ENCODE measurements at regions not wholly inside any gene's neighbourhood (a gene's known extent, or its start where the extent isn't known, plus 50 kb on each side); places are given as distances from the start of the nearest gene placed in this dataset.

GRCh38 chr9:118961857-118962256 lies 407.4 kb downstream of the BRINP1 start:
- TF ChIP-seq, protein P1, sequence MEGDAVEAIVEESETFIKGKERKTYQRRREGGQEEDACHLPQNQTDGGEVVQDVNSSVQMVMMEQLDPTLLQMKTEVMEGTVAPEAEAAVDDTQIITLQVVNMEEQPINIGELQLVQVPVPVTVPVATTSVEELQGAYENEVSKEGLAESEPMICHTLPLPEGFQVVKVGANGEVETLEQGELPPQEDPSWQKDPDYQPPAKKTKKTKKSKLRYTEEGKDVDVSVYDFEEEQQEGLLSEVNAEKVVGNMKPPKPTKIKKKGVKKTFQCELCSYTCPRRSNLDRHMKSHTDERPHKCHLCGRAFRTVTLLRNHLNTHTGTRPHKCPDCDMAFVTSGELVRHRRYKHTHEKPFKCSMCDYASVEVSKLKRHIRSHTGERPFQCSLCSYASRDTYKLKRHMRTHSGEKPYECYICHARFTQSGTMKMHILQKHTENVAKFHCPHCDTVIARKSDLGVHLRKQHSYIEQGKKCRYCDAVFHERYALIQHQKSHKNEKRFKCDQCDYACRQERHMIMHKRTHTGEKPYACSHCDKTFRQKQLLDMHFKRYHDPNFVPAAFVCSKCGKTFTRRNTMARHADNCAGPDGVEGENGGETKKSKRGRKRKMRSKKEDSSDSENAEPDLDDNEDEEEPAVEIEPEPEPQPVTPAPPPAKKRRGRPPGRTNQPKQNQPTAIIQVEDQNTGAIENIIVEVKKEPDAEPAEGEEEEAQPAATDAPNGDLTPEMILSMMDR (conservative IDR thresholded peaks at IDR 0.05): no peak
- H3K9me3 Mint-ChIP-seq: no peaks in the 10 kb centered on the region
- no peak overlapping the region for H3K27ac Mint-ChIP-seq
- WGBS, 2 experiments (ENCODE audit: insufficient coverage in 1 of 2, insufficient read length in 1 of 2): 0 to 19% methylated on average over 1 of the region's 1 CpG
- DNase-seq: peak; percentile 54
- H3K4me1 Mint-ChIP-seq: peaks cover 4% of the 10 kb centered on the region
- Histone ChIP-seq H3K36me3 (ENCODE audit: control insufficient read depth, insufficient read depth, low read length) (no peaks in the 10 kb centered on the region), H3K27ac (ENCODE audit: low read depth, low read length) (no peak overlapping the region), H3K9ac (ENCODE audit: extremely low read depth, low read length, poor library complexity, severe bottlenecking) (no peak overlapping the region), H3K9me3 (ENCODE audit: control insufficient read depth, low read length) (no peaks in the 10 kb centered on the region), H3K4me1 (ENCODE audit: control insufficient read depth, insufficient read depth, low read length) (peaks cover 6% of the 10 kb centered on the region), H3K4me3 (ENCODE audit: low read length) (no peak overlapping the region), H3K27me3 (ENCODE audit: control insufficient read depth, insufficient read depth, low read length, poor library complexity, severe bottlenecking) (no peaks in the 10 kb centered on the region)
- no peaks in the 10 kb centered on the region for H3K27me3 Mint-ChIP-seq (ENCODE audit: insufficient read depth)
- no peaks in the 10 kb centered on the region for H3K36me3 Mint-ChIP-seq (ENCODE audit: low read depth)
- no peak overlapping the region for H3K4me3 Mint-ChIP-seq

DNA sequence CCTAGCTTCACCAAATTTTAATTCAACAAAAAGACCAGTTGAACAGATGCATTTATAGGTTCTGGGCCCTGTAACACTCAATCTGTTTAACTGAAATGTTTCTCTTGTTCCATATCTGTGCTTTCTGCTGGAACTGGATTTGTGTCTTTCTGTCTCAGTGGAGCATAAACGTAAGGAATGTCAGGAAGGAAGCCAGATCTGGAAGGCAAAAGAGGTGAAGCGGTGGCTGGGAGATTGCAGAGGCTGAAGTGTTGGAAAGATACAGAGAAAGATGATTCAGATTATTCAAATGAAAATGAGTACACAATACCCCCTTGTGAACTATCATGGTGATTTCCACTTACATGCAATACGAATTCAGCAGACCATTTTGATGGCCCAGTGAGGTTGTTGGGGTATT lies 406.8 kb downstream of the BRINP1 start:
- peaks cover 4% of the 10 kb centered on the region for H3K4me1 Mint-ChIP-seq
- no peaks in the 10 kb centered on the region for H3K9me3 Mint-ChIP-seq
- H3K36me3 Mint-ChIP-seq (ENCODE audit: low read depth): no peaks in the 10 kb centered on the region
- no peak overlapping the region for H3K4me3 Mint-ChIP-seq
- DNase-seq: no peak
- H3K9me3 ChIP-seq (ENCODE audit: control insufficient read depth, low read length): no peaks in the 10 kb centered on the region
- TF ChIP-seq, protein P1 (conservative IDR thresholded peaks at IDR 0.05): no peak
- H3K4me3 ChIP-seq (ENCODE audit: low read length): no peak overlapping the region
- peaks cover 6% of the 10 kb centered on the region for H3K4me1 ChIP-seq (ENCODE audit: control insufficient read depth, insufficient read depth, low read length)
- no peaks in the 10 kb centered on the region for H3K36me3 ChIP-seq (ENCODE audit: control insufficient read depth, insufficient read depth, low read length)
- no peak overlapping the region for H3K9ac ChIP-seq (ENCODE audit: extremely low read depth, low read length, poor library complexity, severe bottlenecking)
- no peaks in the 10 kb centered on the region for H3K27me3 Mint-ChIP-seq (ENCODE audit: insufficient read depth)
- no peak overlapping the region for H3K27ac ChIP-seq (ENCODE audit: low read depth, low read length)
- 94% methylated on average over 3 of the region's 3 CpGs; no CpG with 5 or more reads in 1 of the 2 experiments for WGBS, 2 experiments (ENCODE audit: insufficient coverage in 1 of 2, insufficient read length in 1 of 2)
- H3K27me3 ChIP-seq (ENCODE audit: control insufficient read depth, insufficient read depth, low read length, poor library complexity, severe bottlenecking): no peaks in the 10 kb centered on the region
- peak overlapping the region; percentile 4 for H3K27ac Mint-ChIP-seq

GRCh38 chr9:118963674-118964073 lies 405.6 kb downstream of the BRINP1 start:
- Mint-ChIP-seq H3K9me3 (no peaks in the 10 kb centered on the region), H3K27me3 (ENCODE audit: insufficient read depth) (no peaks in the 10 kb centered on the region), H3K4me1 (peaks cover 4% of the 10 kb centered on the region), H3K36me3 (ENCODE audit: low read depth) (no peaks in the 10 kb centered on the region), H3K27ac (no peak overlapping the region), H3K4me3 (no peak overlapping the region)
- TF ChIP-seq, protein P1 (conservative IDR thresholded peaks at IDR 0.05): no peak
- Histone ChIP-seq H3K9me3 (ENCODE audit: control insufficient read depth, low read length) (no peaks in the 10 kb centered on the region), H3K4me1 (ENCODE audit: control insufficient read depth, insufficient read depth, low read length) (peaks cover 6% of the 10 kb centered on the region), H3K9ac (ENCODE audit: extremely low read depth, low read length, poor library complexity, severe bottlenecking) (no peak overlapping the region), H3K36me3 (ENCODE audit: control insufficient read depth, insufficient read depth, low read length) (no peaks in the 10 kb centered on the region), H3K27me3 (ENCODE audit: control insufficient read depth, insufficient read depth, low read length, poor library complexity, severe bottlenecking) (no peaks in the 10 kb centered on the region), H3K27ac (ENCODE audit: low read depth, low read length) (no peak overlapping the region), H3K4me3 (ENCODE audit: low read length) (no peak overlapping the region)
- DNase-seq: no peak
- WGBS, 2 experiments (ENCODE audit: insufficient coverage in 1 of 2, insufficient read length in 1 of 2): 91 to 100% methylated on average over 1 to 2 of the region's 2 CpGs

All from endodermal cell (in vitro differentiated cells).